C4-2B (cell line): ENCODE measurements at regions not wholly inside any gene's neighbourhood (a gene's known extent, or its start where the extent isn't known, plus 50 kb on each side); places are given as distances from the start of the nearest gene placed in this dataset.

Experiments
- H3K27ac ChIP-seq: fragments of 450-650 bp; 2 replicates; pipeline ENCODE4 v1.5.1; 2017
- CTCF ChIP-seq: fragments of 450-650 bp; conservative IDR thresholded peaks from 2 replicates; pipeline ENCODE4 v1.5.1; 2017; ENCODE audit warnings: mild to moderate bottlenecking
- ZFX ChIP-seq: fragments of 450-650 bp; IDR thresholded peaks from 2 replicates; pipeline ENCODE4 v1.6.1; 2017

- H3K27ac ChIP-seq = peak overlapping the region; percentile 61
- TF ChIP-seq CTCF = no peak
- no peak for TF ChIP-seq ZFX
These were observed 223.7 kb downstream of the SNX10 start for GRCh38 chr7:26515314-26515842.

- H3K27ac ChIP-seq = no peak overlapping the region
- TF ChIP-seq ZFX (no peak), CTCF (no peak)
These were observed 228.8 kb downstream of the SNX10 start for GRCh38 chr7:26520483-26520882.

- no peak overlapping the region for H3K27ac ChIP-seq
- no peak for TF ChIP-seq ZFX
- TF ChIP-seq CTCF = no peak
These were observed 231.0 kb downstream of the SNX10 start for GRCh38 chr7:26522633-26523032.

- H3K27ac ChIP-seq = peak overlapping the region; percentile 32
- TF ChIP-seq ZFX = no peak
- no peak for TF ChIP-seq CTCF
These were observed 234.0 kb downstream of the SNX10 start for GRCh38 chr7:26525398-26526264.

- peak overlapping the region; percentile 32 for H3K27ac ChIP-seq
- TF ChIP-seq CTCF (no peak), ZFX (no peak)
These were observed 234.6 kb downstream of the SNX10 start for GRCh38 chr7:26526265-26526587.

GRCh38 chr7:26531926-26532325 lies 240.3 kb downstream of the SNX10 start:
- TF ChIP-seq ZFX (no peak), CTCF (no peak)
- H3K27ac ChIP-seq = no peak overlapping the region

- no peak for TF ChIP-seq CTCF
- no peak for TF ChIP-seq ZFX
- no peak overlapping the region for H3K27ac ChIP-seq
These were observed 240.8 kb downstream of the SNX10 start for GRCh38 chr7:26532471-26532870.
